ENCODE measurements at regions not wholly inside any gene's neighbourhood (a gene's known extent, or its start where the extent isn't known, plus 50 kb on each side); places are given as distances from the start of the nearest gene placed in this dataset.

DNA sequence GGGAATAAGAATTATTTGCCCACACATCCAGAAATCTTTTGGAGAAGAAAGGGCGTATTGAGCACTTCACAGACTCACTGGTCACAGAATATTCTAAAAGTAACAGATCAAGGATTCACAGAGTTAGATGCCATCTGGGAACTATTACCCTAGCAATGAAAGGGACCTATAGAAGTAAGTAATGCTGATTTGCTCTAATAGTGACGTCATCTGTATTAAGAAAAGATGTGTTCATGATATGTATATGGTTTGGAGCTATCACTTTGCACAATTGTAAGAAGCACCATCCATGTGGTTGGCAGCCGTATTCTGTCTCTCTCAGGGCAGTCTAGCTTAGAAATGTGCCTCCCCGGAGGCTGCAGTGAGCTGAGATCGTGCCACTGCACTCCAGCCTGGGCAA lies 52.8 kb upstream of the SV2C start:
- Mint-ChIP-seq H3K4me1 (no peaks in the 10 kb centered on the region), H3K4me3 (no peak overlapping the region), H3K27me3 (peaks cover 17% of the 10 kb centered on the region), H3K36me3 (ENCODE audit: low read depth) (peaks cover 2% of the 10 kb centered on the region), H3K27ac (no peak overlapping the region)
- H3K9me3 ChIP-seq (ENCODE audit: control insufficient read depth, low read length, poor library complexity, severe bottlenecking): no peaks in the 10 kb centered on the region
- ATAC-seq: no peak
- no peak for DNase-seq

GRCh38 chr5:76029739-76030138 lies 53.4 kb upstream of the SV2C start:
- DNase-seq (no peak), ATAC-seq (no peak)
- Mint-ChIP-seq H3K36me3 (ENCODE audit: low read depth) (no peaks in the 10 kb centered on the region), H3K27ac (no peak overlapping the region), H3K27me3 (peaks cover 17% of the 10 kb centered on the region), H3K4me1 (no peaks in the 10 kb centered on the region), H3K4me3 (no peak overlapping the region)
- H3K9me3 ChIP-seq (ENCODE audit: control insufficient read depth, low read length, poor library complexity, severe bottlenecking): no peaks in the 10 kb centered on the region

DNA sequence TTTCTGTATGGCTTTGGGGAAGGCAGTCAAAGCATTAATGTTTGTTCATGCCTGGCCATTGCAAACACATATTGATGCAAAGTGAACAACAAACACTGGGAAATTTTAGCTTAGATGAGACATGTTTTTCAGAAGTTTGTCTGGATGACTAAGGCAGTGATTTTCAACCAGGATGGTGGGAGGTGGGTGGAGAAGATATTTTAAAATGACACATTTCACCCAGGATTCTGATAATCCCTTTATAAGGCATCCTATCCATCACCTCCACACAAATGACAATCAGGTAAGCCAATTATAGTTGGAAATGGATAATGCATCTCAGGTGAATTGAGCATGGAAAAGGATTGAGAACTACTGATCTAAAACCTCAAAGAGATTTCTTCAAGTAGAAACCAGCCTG lies 57.4 kb upstream of the SV2C start:
- DNase-seq: no peak
- H3K9me3 ChIP-seq (ENCODE audit: control insufficient read depth, low read length, poor library complexity, severe bottlenecking): no peaks in the 10 kb centered on the region
- Mint-ChIP-seq H3K27me3 (peaks cover 28% of the 10 kb centered on the region), H3K4me1 (peaks cover 7% of the 10 kb centered on the region), H3K27ac (no peak overlapping the region), H3K36me3 (ENCODE audit: low read depth) (no peaks in the 10 kb centered on the region), H3K4me3 (no peak overlapping the region)
- ATAC-seq: no peak

DNA sequence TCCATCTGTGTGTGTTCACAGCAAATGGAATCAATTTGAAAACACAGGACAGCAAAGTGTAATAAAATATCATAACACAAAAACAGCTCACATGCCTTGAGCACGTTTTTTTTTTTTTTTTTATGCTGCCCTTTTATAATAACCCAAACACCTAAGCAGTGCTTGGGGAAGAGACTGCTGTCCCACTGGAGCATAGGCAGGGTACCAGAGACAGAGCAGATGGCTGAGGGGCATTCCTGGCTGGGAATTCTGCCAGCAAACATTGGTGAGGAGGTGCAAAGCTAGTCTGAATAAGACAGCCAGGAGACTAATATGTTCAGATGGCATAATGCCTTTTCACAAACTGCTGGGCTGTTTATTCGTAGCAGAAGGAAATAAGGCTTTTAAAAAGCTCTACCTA lies 58.1 kb upstream of the SV2C start:
- ATAC-seq: no peak
- Mint-ChIP-seq H3K4me3 (no peak overlapping the region), H3K27ac (no peak overlapping the region), H3K4me1 (peaks cover 7% of the 10 kb centered on the region), H3K36me3 (ENCODE audit: low read depth) (no peaks in the 10 kb centered on the region), H3K27me3 (peaks cover 28% of the 10 kb centered on the region)
- no peak for DNase-seq
- H3K9me3 ChIP-seq (ENCODE audit: control insufficient read depth, low read length, poor library complexity, severe bottlenecking): no peaks in the 10 kb centered on the region

DNA sequence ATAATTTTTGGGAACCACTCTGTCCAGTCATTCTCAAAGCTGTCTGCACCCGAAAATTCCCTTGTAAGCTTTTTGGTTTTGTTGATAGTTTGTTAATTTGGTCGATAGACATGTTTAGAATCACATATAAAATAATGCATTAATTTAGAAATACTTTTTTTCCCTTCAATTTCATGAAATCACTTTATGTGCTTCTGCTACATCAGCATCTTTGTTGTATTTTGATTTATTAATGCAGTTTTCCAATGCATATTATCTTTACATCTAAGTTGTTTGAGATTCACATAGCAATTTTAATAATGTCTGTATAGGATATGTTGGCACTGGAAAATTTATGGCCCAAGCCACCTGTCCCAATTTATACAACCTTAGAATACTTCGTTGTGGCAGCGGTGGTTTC lies 60.6 kb upstream of the SV2C start:
- ATAC-seq (no peak), DNase-seq (no peak)
- Mint-ChIP-seq H3K36me3 (ENCODE audit: low read depth) (no peaks in the 10 kb centered on the region), H3K4me3 (no peak overlapping the region), H3K27ac (no peak overlapping the region), H3K27me3 (peaks cover 30% of the 10 kb centered on the region), H3K4me1 (peaks cover 7% of the 10 kb centered on the region)
- H3K9me3 ChIP-seq (ENCODE audit: control insufficient read depth, low read length, poor library complexity, severe bottlenecking): no peaks in the 10 kb centered on the region

- ATAC-seq (no peak), DNase-seq (no peak)
- no peaks in the 10 kb centered on the region for H3K9me3 ChIP-seq (ENCODE audit: control insufficient read depth, low read length, poor library complexity, severe bottlenecking)
- no peaks in the 10 kb centered on the region for H3K36me3 Mint-ChIP-seq (ENCODE audit: low read depth)
- H3K27ac Mint-ChIP-seq: no peak overlapping the region
- no peak overlapping the region for H3K4me3 Mint-ChIP-seq
- H3K27me3 Mint-ChIP-seq: peaks cover 30% of the 10 kb centered on the region
- peaks cover 7% of the 10 kb centered on the region for H3K4me1 Mint-ChIP-seq
Measured at GRCh38 chr5:76021936-76022584, 61.1 kb upstream of the SV2C start.

DNA sequence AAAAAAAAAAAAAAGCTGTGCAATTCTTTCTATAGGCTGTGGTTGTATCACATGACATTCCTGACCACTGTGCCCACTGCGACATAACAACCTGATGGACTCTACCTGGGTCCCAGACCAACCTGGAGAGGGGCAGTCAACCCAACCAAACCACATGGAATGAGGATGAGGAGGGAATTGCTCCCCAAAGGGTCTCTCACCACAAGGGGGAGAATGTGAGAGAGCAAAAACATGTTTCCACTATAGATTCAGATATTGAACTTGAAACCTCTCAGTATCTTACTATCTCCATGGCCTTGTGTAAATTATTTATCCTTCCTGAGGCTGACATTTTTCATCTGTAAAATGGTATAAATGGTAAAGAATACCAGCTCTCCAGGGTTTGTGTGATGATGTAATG lies 66.9 kb upstream of the SV2C start:
- Mint-ChIP-seq H3K27ac (no peak overlapping the region), H3K4me1 (peaks cover 3% of the 10 kb centered on the region), H3K27me3 (peaks cover 38% of the 10 kb centered on the region), H3K4me3 (no peak overlapping the region), H3K36me3 (ENCODE audit: low read depth) (no peaks in the 10 kb centered on the region)
- DNase-seq (no peak), ATAC-seq (no peak)
- no peaks in the 10 kb centered on the region for H3K9me3 ChIP-seq (ENCODE audit: control insufficient read depth, low read length, poor library complexity, severe bottlenecking)

- Mint-ChIP-seq H3K4me3 (no peak overlapping the region), H3K27ac (peak overlapping the region; percentile 12), H3K4me1 (peaks cover 3% of the 10 kb centered on the region), H3K36me3 (ENCODE audit: low read depth) (no peaks in the 10 kb centered on the region), H3K27me3 (peaks cover 35% of the 10 kb centered on the region)
- ATAC-seq (no peak), DNase-seq (no peak)
- no peaks in the 10 kb centered on the region for H3K9me3 ChIP-seq (ENCODE audit: control insufficient read depth, low read length, poor library complexity, severe bottlenecking)
Measured at GRCh38 chr5:76014005-76014404, 69.2 kb upstream of the SV2C start.

- Mint-ChIP-seq H3K4me1 (no peaks in the 10 kb centered on the region), H3K4me3 (no peak overlapping the region), H3K36me3 (ENCODE audit: low read depth) (no peaks in the 10 kb centered on the region), H3K27me3 (peaks cover 42% of the 10 kb centered on the region), H3K27ac (no peak overlapping the region)
- ATAC-seq (no peak), DNase-seq (no peak)
- H3K9me3 ChIP-seq (ENCODE audit: control insufficient read depth, low read length, poor library complexity, severe bottlenecking): no peaks in the 10 kb centered on the region
Measured at GRCh38 chr5:76007904-76008303, 75.3 kb upstream of the SV2C start.

GRCh38 chr5:76000582-76000981 lies 82.6 kb upstream of the SV2C start:
- DNase-seq: no peak
- H3K36me3 Mint-ChIP-seq (ENCODE audit: low read depth): peaks cover 2% of the 10 kb centered on the region
- H3K27me3 Mint-ChIP-seq: peaks cover 17% of the 10 kb centered on the region
- no peaks in the 10 kb centered on the region for H3K9me3 ChIP-seq (ENCODE audit: control insufficient read depth, low read length, poor library complexity, severe bottlenecking)
- no peak overlapping the region for H3K4me3 Mint-ChIP-seq
- no peaks in the 10 kb centered on the region for H3K4me1 Mint-ChIP-seq
- no peak for ATAC-seq
- H3K27ac Mint-ChIP-seq: no peak overlapping the region

DNA sequence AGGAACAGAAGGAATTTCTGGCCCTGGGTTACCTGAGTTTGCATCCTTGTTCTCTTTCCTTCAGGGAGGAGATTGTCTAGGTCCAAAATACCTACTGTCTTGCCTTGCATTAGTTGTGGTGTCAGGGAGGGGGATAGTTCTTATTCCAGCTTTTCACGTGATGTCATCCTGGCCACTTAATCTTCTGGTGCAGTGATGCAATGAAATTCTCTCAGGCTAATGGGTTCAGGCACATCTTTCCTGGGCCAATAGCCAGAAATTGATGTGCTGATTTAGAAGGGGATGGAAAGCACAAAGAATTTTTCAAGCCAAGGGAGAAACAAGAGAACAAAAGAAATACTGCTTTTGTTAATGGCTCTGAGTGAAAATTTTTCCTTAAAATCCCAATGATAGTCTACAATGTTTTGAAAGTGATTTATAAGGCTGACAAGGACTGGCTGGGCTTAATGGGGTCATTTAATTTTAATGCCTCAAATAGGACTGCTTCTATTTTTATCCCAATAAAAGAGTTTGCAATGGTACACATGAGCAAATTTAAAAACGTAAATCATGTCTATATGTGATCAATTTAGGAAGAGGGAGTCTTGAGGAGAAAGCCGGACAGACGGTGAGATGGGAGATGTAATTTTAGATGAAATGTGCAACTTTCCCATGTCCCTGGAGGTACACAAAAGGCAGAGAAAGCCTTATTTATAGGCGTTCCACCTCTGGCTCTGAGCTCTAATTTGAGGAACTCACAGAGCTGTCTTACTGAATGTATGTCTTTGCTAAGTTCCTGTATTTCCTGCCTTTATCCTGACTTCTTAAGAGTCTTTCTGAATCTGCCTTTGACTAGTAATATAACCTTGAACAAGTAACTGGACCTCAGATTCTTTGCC lies 89.3 kb upstream of the SV2C start:
- H3K9me3 ChIP-seq (ENCODE audit: control insufficient read depth, low read length, poor library complexity, severe bottlenecking): no peaks in the 10 kb centered on the region
- Mint-ChIP-seq H3K27ac (no peak overlapping the region), H3K36me3 (ENCODE audit: low read depth) (peaks cover 2% of the 10 kb centered on the region), H3K4me1 (no peaks in the 10 kb centered on the region), H3K4me3 (no peak overlapping the region), H3K27me3 (peaks cover 18% of the 10 kb centered on the region)
- ATAC-seq (no peak), DNase-seq (no peak)

GRCh38 chr5:75993183-75993582 lies 90.0 kb upstream of the SV2C start:
- H3K27ac Mint-ChIP-seq: no peak overlapping the region
- ATAC-seq (no peak), DNase-seq (no peak)
- H3K9me3 ChIP-seq (ENCODE audit: control insufficient read depth, low read length, poor library complexity, severe bottlenecking): no peaks in the 10 kb centered on the region
- peaks cover 2% of the 10 kb centered on the region for H3K36me3 Mint-ChIP-seq (ENCODE audit: low read depth)
- H3K4me3 Mint-ChIP-seq: no peak overlapping the region
- no peaks in the 10 kb centered on the region for H3K4me1 Mint-ChIP-seq
- peaks cover 18% of the 10 kb centered on the region for H3K27me3 Mint-ChIP-seq

DNA sequence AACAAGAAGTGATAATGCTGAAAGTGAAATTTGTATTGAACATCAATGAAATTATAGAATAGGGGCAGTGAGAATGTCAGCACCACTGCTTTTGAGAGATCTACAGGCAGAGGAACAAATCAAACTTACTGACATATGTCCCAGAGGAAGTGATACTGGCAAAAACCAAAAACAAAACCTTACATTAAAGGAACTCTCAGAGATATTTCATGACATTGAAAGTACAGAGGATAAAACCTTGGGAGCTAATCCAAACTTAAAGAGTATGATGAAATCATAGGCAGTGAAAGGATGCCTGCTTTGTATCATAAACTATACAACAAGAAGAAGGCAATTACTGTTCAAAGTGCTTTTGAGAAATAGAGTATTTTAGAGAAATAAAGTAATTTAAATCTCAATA lies 90.4 kb upstream of the SV2C start:
- H3K36me3 Mint-ChIP-seq (ENCODE audit: low read depth): peaks cover 2% of the 10 kb centered on the region
- no peak for ATAC-seq
- no peak overlapping the region for H3K27ac Mint-ChIP-seq
- H3K9me3 ChIP-seq (ENCODE audit: control insufficient read depth, low read length, poor library complexity, severe bottlenecking): no peaks in the 10 kb centered on the region
- no peak for DNase-seq
- no peak overlapping the region for H3K4me3 Mint-ChIP-seq
- no peaks in the 10 kb centered on the region for H3K4me1 Mint-ChIP-seq
- peaks cover 18% of the 10 kb centered on the region for H3K27me3 Mint-ChIP-seq

DNA sequence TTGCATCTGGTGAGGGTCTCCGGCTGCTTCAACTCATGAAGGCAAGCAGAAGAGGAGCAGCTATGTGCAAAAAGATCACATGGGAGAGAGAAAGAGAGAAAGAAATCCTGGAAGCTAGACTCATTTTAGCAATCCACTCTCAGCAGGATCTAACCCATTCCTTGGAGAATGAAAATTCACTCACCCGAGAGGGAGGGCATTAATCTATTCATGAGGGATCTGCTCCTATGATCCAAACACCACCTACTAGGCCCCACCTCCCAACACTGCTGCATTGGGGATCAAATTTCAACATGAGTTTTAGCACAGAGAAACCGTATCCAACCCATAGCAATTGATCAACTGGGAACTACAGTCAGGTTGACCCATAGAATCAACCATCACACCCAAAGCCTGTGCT lies 98.1 kb upstream of the SV2C start:
- no peaks in the 10 kb centered on the region for H3K9me3 ChIP-seq (ENCODE audit: control insufficient read depth, low read length, poor library complexity, severe bottlenecking)
- no peak for ATAC-seq
- DNase-seq: no peak
- H3K4me1 Mint-ChIP-seq: no peaks in the 10 kb centered on the region
- H3K27me3 Mint-ChIP-seq: peaks cover under 1% of the 10 kb centered on the region
- no peak overlapping the region for H3K27ac Mint-ChIP-seq
- no peak overlapping the region for H3K4me3 Mint-ChIP-seq
- no peaks in the 10 kb centered on the region for H3K36me3 Mint-ChIP-seq (ENCODE audit: low read depth)
